Thymus (tissue), 11 donors: ENCODE measurements at regions not wholly inside any gene's neighbourhood (a gene's known extent, or its start where the extent isn't known, plus 50 kb on each side); places are given as distances from the start of the nearest gene placed in this dataset.

Source experiments
- DNase-seq, 9 donors: peaks; one replicate each; pipeline ENCODE4 v3.0.0-alpha.2; 2013; ENCODE audit warnings: low spot score in 9 of 9, low read depth in 6 of 9, missing footprints in 1 of 9
- H3K27ac ChIP-seq, 2 donors: one replicate each; pipeline ENCODE4 v1.5.1; 2013; ENCODE audit warnings: control low read depth in 1 of 2, low read depth in 1 of 2, low read length in 1 of 2, mild to moderate bottlenecking in 1 of 2, moderate library complexity in 1 of 2
- H3K27me3 ChIP-seq, 2 donors: one replicate each; pipeline ENCODE4 v1.5.1; 2013; ENCODE audit warnings: low read length in 1 of 2; ENCODE audit not compliant: control insufficient read depth in 2 of 2, insufficient read depth in 1 of 2
- H3K36me3 ChIP-seq, 2 donors: one replicate each; pipeline ENCODE4 v1.5.1; 2013; ENCODE audit warnings: low read length in 1 of 2, mild to moderate bottlenecking in 1 of 2, moderate library complexity in 1 of 2; ENCODE audit not compliant: control insufficient read depth in 2 of 2, insufficient read depth in 2 of 2
- H3K4me1 ChIP-seq, 2 donors: one replicate each; pipeline ENCODE4 v1.5.1; 2013; ENCODE audit warnings: low read length in 2 of 2; ENCODE audit not compliant: control insufficient read depth in 2 of 2, insufficient read depth in 2 of 2
- H3K4me3 ChIP-seq, 2 donors: one replicate each; pipeline ENCODE4 v1.5.1; 2013; ENCODE audit warnings: low read length in 2 of 2, control low read depth in 1 of 2, mild to moderate bottlenecking in 1 of 2
- H3K9me3 ChIP-seq, 2 donors: one replicate each; pipeline ENCODE4 v1.5.1; 2013; ENCODE audit warnings: low read length in 1 of 2, mild to moderate bottlenecking in 1 of 2; ENCODE audit not compliant: control insufficient read depth in 2 of 2, insufficient read depth in 1 of 2
- WGBS: extraction: QIAGEN DNeasy Blood & Tissue Kit; methylation state at CpG from one replicate; pipeline ENCODE4 v1.1.7; 2013; 5-methylcytosine and 5-hydroxymethylcytosine counted together
- donor health status: healthy.

DNA sequence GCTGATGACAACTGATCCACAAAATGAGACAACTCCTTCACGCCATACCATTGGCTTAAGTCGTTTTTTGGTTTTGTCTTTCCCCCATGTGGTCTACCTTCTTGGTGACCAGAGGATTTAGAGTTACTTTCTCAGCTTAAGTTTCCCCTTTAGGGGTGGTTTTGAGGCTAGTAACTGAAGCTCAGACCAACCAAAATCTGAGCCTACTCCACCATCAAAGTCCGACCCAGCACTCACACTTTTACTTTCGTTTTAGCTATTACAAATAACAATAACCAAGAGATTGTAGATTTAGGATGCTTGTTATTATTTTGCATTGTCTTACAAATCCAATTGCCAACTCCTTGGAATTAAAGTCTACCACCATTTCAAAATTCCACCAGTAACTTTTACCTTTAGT is 130.6 kb upstream of the MDM1 start:
- WGBS, result 65% methylated on average over 4 of the region's 4 CpGs
- H3K9me3 ChIP-seq, result no peaks in the 10 kb centered on the region
- H3K36me3 ChIP-seq, result no peaks in the 10 kb centered on the region
- H3K27ac ChIP-seq, result no peak overlapping the region
- peaks cover 0 to 8% of the 10 kb centered on the region in 2 donors for H3K4me1 ChIP-seq
- no peak for DNase-seq
- H3K27me3 ChIP-seq, result no peaks in the 10 kb centered on the region
- peak overlapping the region in 1 of 2 donors; percentile 17 for H3K4me3 ChIP-seq

DNA sequence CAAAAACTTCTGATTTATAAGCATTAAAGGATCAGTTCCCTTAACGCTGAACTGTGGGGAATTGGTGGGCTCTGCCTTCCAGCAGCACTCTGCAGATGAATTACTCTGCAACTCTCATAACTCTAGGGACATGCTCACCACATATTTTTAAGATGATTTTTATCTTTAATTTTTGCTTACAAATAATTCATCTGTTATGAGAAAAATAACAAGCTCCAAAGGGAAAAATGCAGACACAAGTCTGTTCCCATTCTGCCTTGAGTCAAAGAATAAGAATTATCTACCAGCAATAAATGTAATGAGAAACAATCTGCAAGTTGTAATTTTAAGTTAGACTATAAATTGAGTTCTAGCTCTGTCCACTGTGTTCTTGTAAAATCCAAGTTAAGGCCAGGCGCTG is 133.1 kb upstream of the MDM1 start:
- H3K27ac ChIP-seq, result no peak overlapping the region
- no peaks in the 10 kb centered on the region for H3K36me3 ChIP-seq
- no peaks in the 10 kb centered on the region for H3K9me3 ChIP-seq
- H3K4me3 ChIP-seq, result no peak overlapping the region
- no peak for DNase-seq
- no peaks in the 10 kb centered on the region for H3K27me3 ChIP-seq
- 96% methylated on average over 2 of the region's 2 CpGs for WGBS
- H3K4me1 ChIP-seq, result peaks cover 0 to 8% of the 10 kb centered on the region in 2 donors

DNA sequence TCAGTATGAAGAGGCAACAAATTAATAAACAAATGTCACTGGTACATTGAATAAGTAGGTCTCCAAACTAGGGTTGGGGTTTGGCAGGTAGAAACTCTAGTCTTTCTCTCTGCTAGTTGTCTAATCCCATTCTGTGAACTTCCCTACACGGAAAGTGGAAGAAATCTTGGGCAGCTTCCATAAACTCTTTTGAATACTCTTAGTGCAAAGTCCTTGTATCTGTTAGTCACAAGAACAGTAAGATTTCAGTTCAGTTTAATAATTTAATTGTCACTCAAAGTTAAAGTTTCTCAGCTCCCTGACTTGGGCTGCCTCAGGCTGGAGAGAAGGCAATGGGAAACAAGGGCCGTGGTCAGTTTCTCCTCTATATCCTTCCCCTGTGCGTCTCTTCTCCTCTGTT is 135.4 kb upstream of the MDM1 start:
- H3K9me3 ChIP-seq, result no peaks in the 10 kb centered on the region
- no peaks in the 10 kb centered on the region for H3K27me3 ChIP-seq
- H3K27ac ChIP-seq, result no peak overlapping the region
- H3K36me3 ChIP-seq, result no peaks in the 10 kb centered on the region
- peaks cover 0 to 4% of the 10 kb centered on the region in 2 donors for H3K4me1 ChIP-seq
- no peak for DNase-seq
- H3K4me3 ChIP-seq, result no peak overlapping the region
- WGBS, result 97% methylated on average over 3 of the region's 3 CpGs

DNA sequence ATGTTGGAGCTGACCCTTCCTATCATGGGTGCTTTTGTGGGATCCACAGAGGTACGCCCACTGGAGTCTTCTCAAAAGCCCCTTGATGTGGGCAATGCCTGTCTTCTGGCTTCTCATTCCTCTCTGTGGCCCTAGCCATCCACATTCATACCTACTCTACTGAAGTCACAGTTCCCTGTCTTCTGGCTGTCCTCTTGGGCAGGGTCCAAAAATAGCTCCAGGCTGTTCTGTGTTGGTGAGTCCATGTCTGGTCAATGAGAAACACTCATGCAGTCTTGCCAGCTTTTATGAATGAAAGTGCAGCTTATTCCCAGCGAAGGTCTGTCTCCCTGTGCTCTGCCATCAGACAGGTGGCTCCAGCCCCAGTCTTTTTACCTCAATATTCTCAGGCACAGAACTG is 135.9 kb upstream of the MDM1 start:
- no peaks in the 10 kb centered on the region for H3K27me3 ChIP-seq

DNA sequence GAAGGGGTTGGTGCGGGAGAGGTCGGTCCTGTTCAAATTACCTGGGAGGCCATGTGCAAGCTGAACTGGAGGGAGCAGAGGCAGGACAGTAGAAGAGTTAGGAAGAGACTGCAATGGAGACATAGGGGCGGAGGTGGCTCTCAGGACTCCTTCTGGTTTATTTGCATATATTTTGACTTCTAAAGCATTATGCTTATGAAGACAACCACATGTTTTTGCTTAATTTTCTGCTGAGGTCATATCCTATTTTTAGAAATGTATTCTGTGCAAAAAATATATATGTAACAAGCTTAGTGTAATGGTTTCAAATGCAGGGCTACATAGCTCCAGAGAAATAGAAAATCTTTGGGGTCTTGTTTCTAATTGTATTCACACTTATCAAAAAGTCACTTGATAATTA is 137.0 kb upstream of the MDM1 start:
- no peak overlapping the region for H3K4me3 ChIP-seq
- 95% methylated on average over 3 of the region's 3 CpGs for WGBS
- H3K27ac ChIP-seq, result no peak overlapping the region
- H3K27me3 ChIP-seq, result no peaks in the 10 kb centered on the region
- no peaks in the 10 kb centered on the region for H3K4me1 ChIP-seq
- no peaks in the 10 kb centered on the region for H3K36me3 ChIP-seq
- no peaks in the 10 kb centered on the region for H3K9me3 ChIP-seq
- DNase-seq, result no peak

More for the DNA sequence above, 135.9 kb upstream of the MDM1 start:
- H3K9me3 ChIP-seq, result no peaks in the 10 kb centered on the region
- no peaks in the 10 kb centered on the region for H3K36me3 ChIP-seq
- no peak for DNase-seq
- H3K4me3 ChIP-seq, result no peak overlapping the region
- no peaks in the 10 kb centered on the region for H3K4me1 ChIP-seq
- WGBS, result 95% methylated on average over 2 of the region's 2 CpGs
- no peak overlapping the region for H3K27ac ChIP-seq

DNA sequence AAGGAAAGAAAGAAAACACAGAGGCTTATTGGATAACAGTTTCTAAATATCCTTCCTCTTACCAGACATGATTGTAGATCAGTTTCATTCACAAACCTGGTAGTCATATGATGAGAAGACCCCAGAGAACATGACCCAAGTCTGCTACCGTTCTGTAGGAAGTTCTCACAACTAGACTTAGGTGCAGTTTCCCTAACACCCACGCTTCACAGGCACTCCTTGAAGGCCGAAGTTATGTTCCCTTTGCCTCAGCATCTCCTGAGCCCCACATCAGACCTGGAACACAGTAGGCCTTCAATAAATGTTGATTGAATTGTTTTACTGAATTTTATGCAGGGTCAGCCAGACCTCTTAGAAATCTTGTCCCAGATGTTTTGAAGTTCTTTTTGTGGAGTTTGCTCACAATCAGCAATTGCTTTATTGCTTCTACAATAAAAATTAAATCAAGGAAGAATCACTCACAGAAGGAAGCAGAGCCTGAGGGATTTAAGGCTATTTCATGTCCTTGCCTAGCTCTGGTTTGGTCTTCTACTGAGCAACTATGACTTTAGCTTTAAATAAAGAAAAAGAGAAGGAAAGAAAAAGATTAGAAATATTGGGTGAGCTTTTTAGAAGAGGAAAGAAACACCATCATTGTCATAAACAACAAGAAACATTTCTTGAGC is 138.6 kb upstream of the MDM1 start:
- Histone ChIP-seq H3K4me3 (no peak overlapping the region), H3K9me3 (no peaks in the 10 kb centered on the region), H3K27ac (no peak overlapping the region), H3K27me3 (no peaks in the 10 kb centered on the region), H3K4me1 (no peaks in the 10 kb centered on the region), H3K36me3 (no peaks in the 10 kb centered on the region)
- DNase-seq, result no peak
- WGBS, result 96% methylated on average over 3 of the region's 3 CpGs

DNA sequence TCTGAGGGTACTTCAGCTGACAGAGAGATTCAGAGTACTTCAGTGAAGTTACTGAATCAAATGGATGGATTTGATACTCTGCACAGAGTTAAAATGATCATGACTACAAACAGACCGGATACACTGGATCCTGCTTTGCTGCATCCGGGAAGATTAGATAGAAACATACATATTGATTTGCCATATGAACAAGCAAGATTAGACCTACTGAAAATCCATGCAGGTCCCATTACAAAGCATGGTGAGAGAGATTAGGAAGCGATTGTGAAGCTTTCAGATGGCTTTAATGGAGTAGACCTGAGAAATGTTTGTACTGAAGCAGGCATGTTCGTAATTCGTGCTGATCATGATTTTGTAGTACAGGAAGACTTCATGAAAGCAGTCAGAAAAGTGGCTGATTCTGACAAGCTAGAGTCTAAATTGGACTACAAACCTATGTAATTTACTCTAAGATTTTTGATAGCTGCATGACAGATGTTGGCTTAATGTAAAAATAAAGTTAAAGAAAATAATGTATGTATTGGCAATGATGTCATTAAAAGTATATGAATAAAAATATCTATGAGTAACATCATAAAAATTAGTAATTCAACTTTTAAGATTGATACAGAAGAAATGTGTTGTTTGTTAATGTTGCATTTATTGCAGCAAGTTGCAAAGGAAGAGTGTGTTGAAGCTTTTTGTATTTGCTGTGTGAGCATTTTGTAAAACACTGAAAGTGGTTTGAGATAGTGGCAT is 136.1 kb upstream of the RAP1B start:
- no peaks in the 10 kb centered on the region for H3K27me3 ChIP-seq
- H3K4me1 ChIP-seq, result no peaks in the 10 kb centered on the region
- no peak for DNase-seq
- no peak overlapping the region for H3K4me3 ChIP-seq
- 97% methylated on average over 5 of the region's 5 CpGs for WGBS
- no peak overlapping the region for H3K27ac ChIP-seq
- no peaks in the 10 kb centered on the region for H3K9me3 ChIP-seq
- H3K36me3 ChIP-seq, result no peaks in the 10 kb centered on the region

DNA sequence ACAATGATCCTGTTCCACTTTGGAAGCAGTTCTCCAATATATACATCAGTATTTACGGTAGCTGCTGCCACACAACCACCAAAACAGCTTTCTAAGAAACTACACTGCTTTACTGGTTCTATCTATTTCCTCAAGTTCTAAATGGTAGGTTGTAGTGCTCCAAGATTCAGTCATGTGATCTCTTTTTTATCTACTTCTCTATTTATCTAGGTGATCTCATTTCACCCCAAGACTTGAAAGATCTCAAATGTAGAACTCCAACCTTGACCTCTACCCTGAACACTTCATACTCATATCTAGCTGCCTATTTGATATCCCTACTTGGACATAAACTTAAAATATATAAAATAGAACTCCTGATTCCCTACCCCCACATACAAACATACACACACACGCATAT is 133.9 kb upstream of the RAP1B start:
- H3K9me3 ChIP-seq, result no peaks in the 10 kb centered on the region
- no peaks in the 10 kb centered on the region for H3K36me3 ChIP-seq
- WGBS, result over 99% methylated on average over 2 of the region's 2 CpGs

DNA sequence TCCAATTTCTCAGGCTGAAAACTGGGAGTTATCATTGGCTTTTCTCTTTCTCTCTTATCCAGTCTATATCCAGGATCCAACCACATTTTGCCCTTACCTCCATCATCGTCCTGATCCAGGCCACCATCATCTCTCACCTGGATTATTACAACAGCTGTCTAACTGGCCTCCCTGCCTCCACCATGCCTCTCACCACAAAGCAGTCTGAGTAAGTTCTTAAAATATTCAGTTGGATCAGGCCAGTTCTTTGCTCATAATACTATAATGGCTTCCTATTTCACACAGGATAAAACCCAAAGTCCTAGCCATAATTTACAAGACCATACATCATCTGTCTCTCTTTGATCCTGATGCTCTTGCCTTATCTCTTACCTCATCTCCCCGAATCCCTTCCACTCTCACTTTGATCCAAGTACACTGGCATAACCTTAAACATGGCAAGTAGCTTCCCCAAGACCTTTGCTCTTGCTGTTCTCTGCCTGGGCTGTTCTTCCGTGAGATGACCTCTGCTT is 133.4 kb upstream of the RAP1B start:
- 98% methylated on average over 3 of the region's 3 CpGs for WGBS

More for the DNA sequence above, 133.9 kb upstream of the RAP1B start:
- Histone ChIP-seq H3K4me1 (peaks cover 3 to 9% of the 10 kb centered on the region in 2 donors), H3K27ac (no peak overlapping the region), H3K4me3 (no peak overlapping the region), H3K27me3 (no peaks in the 10 kb centered on the region)
- no peak for DNase-seq

More for the DNA sequence above, 133.4 kb upstream of the RAP1B start:
- DNase-seq, result no peak
- H3K36me3 ChIP-seq, result no peaks in the 10 kb centered on the region
- peaks cover 8 to 13% of the 10 kb centered on the region in 2 donors for H3K4me1 ChIP-seq
- no peaks in the 10 kb centered on the region for H3K27me3 ChIP-seq
- H3K4me3 ChIP-seq, result no peak overlapping the region
- no peaks in the 10 kb centered on the region for H3K9me3 ChIP-seq
- no peak overlapping the region for H3K27ac ChIP-seq
